8988T (cell line): ENCODE measurements at regions not wholly inside any gene's neighbourhood (a gene's known extent, or its start where the extent isn't known, plus 50 kb on each side); places are given as distances from the start of the nearest gene placed in this dataset.

ENCODE experiments used
- DNase-seq: peaks from one replicate; pipeline ENCODE4 v3.0.0; 2011

- no peak for DNase-seq
Observed at GRCh38 chr12:111194703-111195051, 174.2 kb downstream of the PHETA1 start.

DNA sequence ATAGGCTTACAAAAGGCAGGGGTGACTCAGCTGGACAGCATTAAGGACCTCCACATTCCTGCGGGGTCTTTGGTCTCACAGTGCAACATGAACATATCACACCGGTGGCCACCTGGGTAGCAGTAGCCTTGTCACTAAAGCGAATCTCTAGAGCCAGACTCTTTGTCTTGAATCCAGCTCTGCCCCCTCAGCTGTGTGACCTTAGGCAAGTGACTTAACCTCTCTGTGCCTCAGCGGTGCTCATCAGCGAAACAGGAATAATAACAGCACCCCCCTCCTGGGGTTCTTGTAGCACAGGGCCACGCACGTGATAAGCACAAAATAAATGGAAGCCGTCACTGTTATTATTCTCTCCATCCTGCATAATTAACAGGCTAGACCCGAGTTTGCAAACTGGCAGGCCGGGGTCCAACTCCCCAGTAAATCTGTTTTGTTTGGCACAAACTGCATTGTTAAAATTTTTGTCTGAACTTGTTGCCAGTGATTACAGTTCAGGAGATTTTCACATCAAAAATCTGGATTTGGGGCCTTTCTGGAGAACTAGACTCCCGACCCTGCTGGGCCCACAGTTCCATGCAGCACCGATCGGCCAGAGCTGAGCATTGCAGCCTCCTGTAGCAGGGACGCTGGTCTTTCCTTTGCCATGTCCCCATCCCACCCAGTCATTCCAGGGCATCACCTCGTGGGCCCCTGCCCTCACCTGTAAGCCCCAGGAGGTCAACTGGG is 174.8 kb downstream of the PHETA1 start:
- DNase-seq: no peak

GRCh38 chr12:111193496-111193895 is 175.4 kb downstream of the PHETA1 start:
- DNase-seq: no peak

DNA sequence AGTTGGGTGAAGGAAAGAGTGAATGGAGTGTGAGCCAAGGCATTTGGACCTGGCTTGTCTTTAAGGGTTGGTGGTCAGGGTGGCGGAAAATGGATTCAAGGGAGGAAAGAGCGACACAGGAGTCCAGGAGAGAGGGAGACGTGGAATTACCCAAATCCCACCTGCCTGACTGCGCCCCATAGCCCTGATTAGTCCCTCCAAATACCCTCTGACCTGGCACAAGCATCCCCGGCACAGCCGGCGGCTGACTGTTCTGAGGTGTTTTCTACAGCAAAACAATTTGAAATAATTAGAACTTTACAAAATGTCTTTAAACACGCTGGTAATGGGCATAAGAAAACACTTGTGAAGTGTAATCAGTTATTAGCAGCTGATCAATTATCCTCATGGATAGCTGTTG is 175.8 kb downstream of the PHETA1 start:
- no peak for DNase-seq

- no peak for DNase-seq
Observed at GRCh38 chr12:111192647-111193046, 176.2 kb downstream of the PHETA1 start.

DNA sequence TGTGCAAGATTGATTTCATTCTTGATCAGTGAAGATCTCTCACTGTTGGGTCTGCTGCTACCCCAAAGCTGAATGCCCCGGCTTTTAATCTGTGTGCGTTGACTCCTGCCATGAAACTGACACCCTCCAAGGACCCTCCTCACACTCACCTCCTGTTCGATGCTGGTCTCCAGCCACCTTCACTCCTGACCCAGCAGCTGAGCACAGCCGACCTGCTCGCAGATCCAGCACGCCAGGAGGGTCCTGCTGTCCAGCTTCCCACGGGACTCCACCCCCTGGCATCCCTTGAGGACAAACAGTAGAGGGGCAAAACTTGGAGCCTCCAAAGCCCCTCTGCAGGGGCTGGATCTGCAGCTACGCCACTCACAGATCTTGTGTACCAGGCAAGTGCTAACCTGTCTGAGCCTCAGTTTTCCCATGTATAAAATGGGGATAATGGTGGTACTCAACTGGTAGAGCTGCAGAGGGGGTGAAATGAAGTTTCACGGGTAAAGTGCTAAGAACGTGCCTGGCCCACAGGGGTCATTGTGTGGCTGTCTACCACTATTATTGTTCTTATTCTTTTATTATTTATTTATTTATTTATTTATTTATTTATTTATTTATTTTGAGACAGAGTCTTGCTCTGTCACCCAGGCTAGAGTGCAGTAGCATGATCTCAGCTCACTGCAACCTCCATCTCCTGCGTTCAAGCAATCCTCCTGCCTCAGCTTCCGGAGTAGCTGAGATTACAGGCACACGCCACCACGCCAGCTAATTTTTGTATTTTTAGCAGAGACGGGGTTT is 178.0 kb downstream of the PHETA1 start:
- DNase-seq: no peak

DNA sequence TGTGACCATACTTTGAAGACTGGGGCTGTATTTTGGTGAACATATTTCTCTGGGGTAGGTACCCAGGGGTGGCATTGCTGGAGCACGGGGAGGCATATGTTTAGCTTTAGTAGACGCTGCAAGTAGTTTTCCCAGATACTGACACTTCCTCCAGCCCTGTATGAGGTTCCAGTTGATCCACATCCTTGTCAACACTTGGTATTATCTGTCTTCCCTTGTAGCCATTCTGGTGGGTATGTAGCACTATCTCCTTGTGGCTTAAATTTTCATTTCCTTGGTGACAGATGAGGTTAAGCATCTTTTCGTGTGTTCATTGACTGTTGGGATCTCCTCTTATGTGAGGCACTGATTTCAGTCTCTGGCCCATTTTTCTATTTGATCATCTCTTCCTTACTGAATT is 179.1 kb downstream of the PHETA1 start:
- DNase-seq: no peak

- no peak for DNase-seq
Observed at GRCh38 chr12:111188436-111188835, 180.5 kb downstream of the PHETA1 start.

DNA sequence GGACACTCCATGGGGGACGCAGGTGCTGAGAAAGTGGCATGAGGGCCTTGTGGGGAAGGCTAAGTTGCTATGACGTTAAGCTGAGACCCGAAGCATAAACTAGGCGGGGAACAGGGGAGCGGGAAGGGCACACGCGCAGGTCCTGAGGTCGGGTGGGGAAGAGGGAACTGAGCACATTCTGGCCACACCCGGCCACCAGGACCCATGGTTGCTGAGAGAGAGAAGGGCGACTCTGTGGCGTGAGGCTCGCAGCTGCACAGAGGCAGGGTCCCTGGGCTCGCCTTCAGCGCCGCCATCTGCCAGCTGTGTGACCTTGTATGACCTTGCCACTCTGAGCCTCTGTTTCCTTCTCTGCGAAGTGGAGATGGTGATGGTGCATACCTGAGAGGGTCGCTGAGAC is 182.5 kb downstream of the PHETA1 start:
- no peak for DNase-seq

DNA sequence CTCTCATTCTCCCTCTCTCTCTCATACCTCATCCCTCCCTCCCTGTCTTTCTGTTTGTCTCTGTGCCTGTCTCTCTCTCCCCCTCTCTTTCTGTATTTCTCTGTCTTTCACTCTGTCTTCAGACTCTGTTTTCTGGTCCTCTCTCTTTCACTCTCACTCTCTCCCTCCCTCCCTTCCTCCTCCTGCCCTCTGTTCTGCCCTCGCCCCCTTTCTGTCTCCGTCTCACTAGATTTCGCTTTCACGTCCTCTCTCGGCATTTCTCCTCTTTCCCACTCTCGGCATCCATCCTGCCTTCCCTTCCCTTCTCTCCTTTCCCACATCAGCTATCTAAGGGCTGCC is 183.0 kb downstream of the PHETA1 start:
- DNase-seq: no peak

DNA sequence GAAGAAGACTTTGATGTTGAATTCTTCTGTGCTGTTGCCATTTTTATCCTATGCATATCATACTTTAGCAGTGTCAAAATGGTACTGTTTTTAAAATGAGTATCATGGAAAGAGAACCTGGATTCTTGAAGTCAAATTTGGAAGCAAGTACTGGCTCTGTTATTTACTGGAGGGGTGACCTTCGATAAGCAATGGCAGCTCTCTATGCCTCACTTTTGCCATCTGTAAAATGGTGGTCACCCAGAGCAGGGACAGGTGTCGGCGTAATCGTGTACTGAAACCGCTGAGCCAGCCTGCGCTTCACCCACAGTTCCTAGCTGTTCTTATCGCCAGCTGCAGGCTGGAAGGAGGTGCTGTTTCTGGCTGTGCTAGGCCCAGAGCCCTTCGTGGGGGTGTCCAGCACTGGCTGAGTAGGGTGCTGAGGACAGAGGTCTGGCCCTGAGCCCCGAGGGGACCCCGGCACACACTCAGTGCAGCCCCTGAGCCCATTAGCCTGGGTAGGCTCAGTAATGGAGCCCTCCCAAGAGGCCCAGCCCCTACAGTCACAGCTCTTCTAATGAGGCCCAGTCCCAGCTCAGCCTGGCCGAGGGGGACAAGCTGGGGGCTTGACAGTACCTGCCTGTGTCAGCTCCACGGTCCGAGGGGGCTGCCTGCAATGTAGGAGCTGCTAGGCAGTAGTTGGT is 183.5 kb downstream of the PHETA1 start:
- DNase-seq: no peak

- no peak for DNase-seq
Observed at GRCh38 chr12:111184161-111184560, 184.7 kb downstream of the PHETA1 start.

DNA sequence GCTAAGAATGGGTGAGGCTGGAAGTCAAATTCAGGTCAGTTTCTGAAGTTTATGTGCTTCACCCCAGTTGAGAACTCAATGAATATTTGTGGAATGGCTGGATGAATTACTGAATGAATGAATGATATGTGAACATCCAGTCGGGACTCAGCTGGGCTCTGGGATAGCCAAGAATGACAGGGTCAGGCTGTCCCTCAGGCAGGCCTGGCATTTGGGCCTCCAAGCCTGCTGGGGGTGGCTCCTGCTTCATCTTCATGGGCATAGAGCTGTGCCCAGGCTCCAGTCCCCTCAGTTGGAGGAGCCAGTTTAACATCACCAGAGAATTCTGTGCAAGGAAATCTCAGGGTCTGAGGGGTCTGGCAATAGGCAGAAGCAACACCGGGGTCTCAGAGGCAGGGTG is 185.8 kb downstream of the PHETA1 start:
- DNase-seq: no peak

DNA sequence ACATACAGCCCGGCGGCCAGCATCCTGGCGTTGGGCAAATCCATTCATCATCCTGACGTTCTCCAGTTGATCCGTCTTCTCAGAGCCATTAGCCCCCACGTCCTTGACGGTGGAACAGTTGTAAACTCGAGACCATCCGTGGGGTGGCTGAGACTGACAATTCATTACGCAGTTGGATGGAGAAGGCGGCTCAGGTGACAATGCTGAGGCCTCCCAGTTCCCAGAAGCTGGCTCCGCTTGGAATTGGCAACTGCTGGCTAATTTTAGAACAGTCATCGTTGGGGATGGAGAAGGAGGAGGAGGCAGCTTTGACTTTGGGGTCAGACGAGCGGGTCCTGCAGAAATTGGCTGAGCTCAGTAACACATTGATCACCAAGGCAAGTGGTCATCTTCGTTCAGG is 186.5 kb downstream of the PHETA1 start:
- DNase-seq: no peak

DNA sequence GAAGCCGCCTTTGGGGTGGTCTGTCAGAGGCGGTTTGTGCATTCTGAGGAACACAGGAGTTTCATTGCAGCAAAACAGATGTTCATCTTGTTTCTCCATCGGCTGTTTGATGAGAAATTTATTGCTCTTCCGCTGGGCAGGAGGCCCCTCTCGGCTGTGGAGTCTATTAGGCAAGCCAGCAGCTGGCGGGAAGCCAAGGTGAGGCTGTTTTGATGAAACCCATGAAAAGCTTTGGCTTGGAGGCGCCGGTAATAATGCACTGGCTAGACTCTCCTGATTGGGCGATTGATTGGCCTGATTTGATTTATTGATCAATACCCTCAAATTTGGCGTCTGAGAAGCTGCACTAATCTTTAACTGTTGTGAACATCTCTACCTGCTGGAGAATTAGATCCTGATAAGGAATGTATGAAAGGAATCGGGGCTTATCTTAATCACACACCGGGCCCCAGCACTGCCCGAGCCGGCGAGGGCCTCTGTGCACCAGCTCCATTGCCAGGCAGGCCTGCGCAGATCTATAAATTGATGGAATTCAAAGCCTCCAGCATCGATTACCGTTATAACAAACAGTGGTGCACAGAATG is 187.7 kb downstream of the PHETA1 start:
- no peak for DNase-seq

DNA sequence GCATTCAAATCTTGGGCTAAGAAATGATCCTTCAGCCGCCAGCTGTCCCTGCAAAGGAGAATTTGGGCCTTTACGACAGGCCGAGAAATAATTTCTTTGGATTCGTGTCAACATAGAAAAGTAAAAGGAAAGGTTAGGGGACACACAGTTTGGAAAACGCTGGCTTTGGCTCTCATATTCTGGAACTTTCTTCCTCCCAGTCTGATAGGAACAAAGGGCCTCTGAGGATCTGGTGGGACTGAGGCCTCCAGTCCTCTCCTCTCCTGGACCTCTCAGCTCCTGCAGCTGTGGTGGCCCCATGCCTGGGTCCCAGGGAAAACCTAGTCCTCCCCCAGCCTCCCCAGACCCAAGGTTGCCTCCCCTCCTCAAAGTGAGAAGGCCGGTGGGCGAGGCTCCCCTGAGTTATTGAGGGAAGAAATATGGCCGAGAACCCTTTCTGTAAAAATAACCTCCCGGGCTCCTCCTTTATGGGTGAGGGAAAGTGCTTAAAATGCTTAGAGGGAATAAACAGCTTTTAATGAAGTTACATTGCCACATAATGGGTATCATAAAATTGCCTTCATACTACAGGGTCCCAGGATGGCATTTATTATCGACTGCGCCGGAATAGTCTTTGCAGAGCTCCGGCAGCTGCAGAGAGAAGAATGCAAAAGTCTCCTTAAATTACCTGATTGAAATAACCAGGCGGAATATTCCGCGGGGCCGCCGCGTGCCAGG is 188.3 kb downstream of the PHETA1 start:
- no peak for DNase-seq

GRCh38 chr12:111178181-111179081 is 190.5 kb downstream of the PHETA1 start:
- DNase-seq: no peak

GRCh38 chr12:111175396-111176094 is 193.3 kb downstream of the PHETA1 start:
- no peak for DNase-seq

DNA sequence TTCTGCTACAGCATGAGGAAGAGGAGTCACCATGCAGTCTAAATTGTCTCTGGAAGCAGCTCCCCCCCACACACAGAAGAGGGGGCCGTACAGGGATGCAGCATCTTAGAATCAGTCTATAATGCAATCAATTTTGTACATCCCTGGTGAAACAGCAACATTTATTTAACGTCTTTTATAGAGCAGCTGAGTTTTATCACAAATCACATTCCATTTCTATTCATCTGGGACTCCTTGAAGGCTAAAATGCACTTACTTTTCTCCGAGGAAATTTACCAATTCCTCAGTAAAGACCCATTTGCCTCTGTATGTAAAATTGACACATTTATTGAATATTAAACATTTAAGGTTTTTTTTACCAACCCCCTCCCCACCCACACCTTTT is 193.9 kb downstream of the PHETA1 start:
- no peak for DNase-seq

GRCh38 chr12:111174251-111174960 is 194.5 kb downstream of the PHETA1 start:
- no peak for DNase-seq

- no peak for DNase-seq
Observed at GRCh38 chr12:111173836-111174235, 195.1 kb downstream of the PHETA1 start.
